Peyer's patch (tissue), 4 donors: ENCODE measurements at regions not wholly inside any gene's neighbourhood (a gene's known extent, or its start where the extent isn't known, plus 50 kb on each side); places are given as distances from the start of the nearest gene placed in this dataset.
"Not testable (repeated sequence)": the region's sequence is repeated elsewhere in the genome, so short reads cannot be mapped to it uniquely, and the experiment has no call there.

Experiments used
- CTCF ChIP-seq, 6 experiments: fragments of 450-650 bp in 4 of 6; fragments of 200-600 bp in 2 of 6; sonication (generic) in 1 of 6; IDR thresholded peaks; one replicate each; pipeline ENCODE4 v1.5.1; 2017 to 2019; ENCODE audit warnings: antibody characterized with exemption in 6 of 6, mild to moderate bottlenecking in 3 of 6, moderate library complexity in 1 of 6
- POLR2A ChIP-seq, 2 donors: fragments of 450-650 bp; IDR thresholded peaks; one replicate each; pipeline ENCODE4 v1.5.1; 2017; ENCODE audit warnings: antibody characterized with exemption in 2 of 2, mild to moderate bottlenecking in 2 of 2, moderate library complexity in 2 of 2

- not testable (repeated sequence) for TF ChIP-seq POLR2A, CTCF (IDR thresholded peaks at IDR 0.05)
These were observed 100.2 kb downstream of the SOCS6 start for GRCh38 chr18:70389036-70389435.
